Ascending aorta (tissue), 2 donors: ENCODE measurements at regions not wholly inside any gene's neighbourhood (a gene's known extent, or its start where the extent isn't known, plus 50 kb on each side); places are given as distances from the start of the nearest gene placed in this dataset.
A peak's percentile ranks its signal among the peaks of the same experiment; 100 is the strongest.

ENCODE experiments used
- DNase-seq, 2 donors: peaks; one replicate each; pipeline ENCODE4 v3.0.0-alpha.2; 2019; ENCODE audit warnings: low spot score in 2 of 2
- H3K27ac ChIP-seq, 2 donors: fragments of 200-600 bp; sonication (generic); one replicate each; pipeline ENCODE4 v1.5.1; 2016 to 2017; ENCODE audit warnings: mild to moderate bottlenecking in 1 of 2
- H3K27me3 ChIP-seq: fragments of 200-600 bp; sonication (generic); one replicate; pipeline ENCODE4 v1.5.1; 2017
- H3K36me3 ChIP-seq, 2 donors: fragments of 200-600 bp; sonication (generic); one replicate each; pipeline ENCODE4 v1.5.1; 2016
- H3K4me1 ChIP-seq, 2 donors: fragments of 200-600 bp; sonication (generic); one replicate each; pipeline ENCODE4 v1.5.1; 2016 to 2017; ENCODE audit warnings: mild to moderate bottlenecking in 1 of 2
- H3K4me3 ChIP-seq, 2 donors: fragments of 200-600 bp; sonication (generic); one replicate each; pipeline ENCODE4 v1.5.1; 2016 to 2017; ENCODE audit warnings: mild to moderate bottlenecking in 1 of 2
- H3K9me3 ChIP-seq, 2 donors: fragments of 200-600 bp; sonication (generic); one replicate each; pipeline ENCODE4 v1.5.1; 2016
- intact Hi-C: fragments of 100-400 bp; cut with DNase I; formaldehyde crosslinking; loops from one replicate; pipeline ENCODE4 v1.15.1; 2023
- TF ChIP-seq, protein P1 (sequence below), 3 experiments: fragments of 200-600 bp in 2 of 3; fragments of 450-650 bp in 1 of 3; sonication (generic) in 2 of 3; IDR thresholded peaks; one replicate each; pipeline ENCODE4 v1.5.1; 2016 to 2019; ENCODE audit warnings: antibody characterized with exemption in 3 of 3, mild to moderate bottlenecking in 1 of 3, moderate library complexity in 1 of 3

DNA sequence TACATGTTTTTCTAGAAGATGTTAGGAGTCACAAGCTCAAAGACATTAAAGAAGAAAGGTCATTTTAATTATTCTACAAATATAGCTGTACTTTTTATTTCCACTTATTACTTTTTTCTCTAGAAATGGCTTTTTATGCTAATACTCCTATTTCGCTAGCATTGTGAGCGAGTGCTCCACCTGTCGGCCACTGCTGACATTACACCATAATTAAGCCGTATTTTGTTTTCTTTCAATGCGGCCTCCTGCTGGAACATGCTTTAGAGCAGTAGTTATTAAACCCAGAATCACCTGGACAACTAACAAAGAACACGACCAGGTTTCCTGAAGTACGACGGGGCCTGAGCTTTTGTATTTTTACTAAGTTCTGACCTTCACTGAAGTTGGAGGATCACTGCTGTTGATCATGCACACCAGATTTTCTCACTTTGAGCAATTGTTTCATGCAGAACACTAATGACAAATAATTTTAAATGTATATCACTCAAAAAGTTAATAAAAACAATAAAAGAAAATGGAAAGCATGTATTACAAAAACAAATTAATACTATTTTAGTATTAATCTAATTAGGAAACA is 74.1 kb upstream of the PAK5 start:
- DNase-seq: peak in 1 of 2 donors; percentile 68
- H3K27me3 ChIP-seq: no peaks in the 10 kb centered on the region
- no peak overlapping the region for H3K27ac ChIP-seq
- H3K36me3 ChIP-seq: no peaks in the 10 kb centered on the region
- TF ChIP-seq, protein P1, sequence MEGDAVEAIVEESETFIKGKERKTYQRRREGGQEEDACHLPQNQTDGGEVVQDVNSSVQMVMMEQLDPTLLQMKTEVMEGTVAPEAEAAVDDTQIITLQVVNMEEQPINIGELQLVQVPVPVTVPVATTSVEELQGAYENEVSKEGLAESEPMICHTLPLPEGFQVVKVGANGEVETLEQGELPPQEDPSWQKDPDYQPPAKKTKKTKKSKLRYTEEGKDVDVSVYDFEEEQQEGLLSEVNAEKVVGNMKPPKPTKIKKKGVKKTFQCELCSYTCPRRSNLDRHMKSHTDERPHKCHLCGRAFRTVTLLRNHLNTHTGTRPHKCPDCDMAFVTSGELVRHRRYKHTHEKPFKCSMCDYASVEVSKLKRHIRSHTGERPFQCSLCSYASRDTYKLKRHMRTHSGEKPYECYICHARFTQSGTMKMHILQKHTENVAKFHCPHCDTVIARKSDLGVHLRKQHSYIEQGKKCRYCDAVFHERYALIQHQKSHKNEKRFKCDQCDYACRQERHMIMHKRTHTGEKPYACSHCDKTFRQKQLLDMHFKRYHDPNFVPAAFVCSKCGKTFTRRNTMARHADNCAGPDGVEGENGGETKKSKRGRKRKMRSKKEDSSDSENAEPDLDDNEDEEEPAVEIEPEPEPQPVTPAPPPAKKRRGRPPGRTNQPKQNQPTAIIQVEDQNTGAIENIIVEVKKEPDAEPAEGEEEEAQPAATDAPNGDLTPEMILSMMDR (IDR thresholded peaks at IDR 0.05): peak; percentile 37 to 81 (median 74)
- H3K4me1 ChIP-seq: no peaks in the 10 kb centered on the region
- H3K9me3 ChIP-seq: no peaks in the 10 kb centered on the region
- intact Hi-C loops: loop anchor here (1.0 to 10.0 kb wide), 2 partner anchors 296 to 508 kb away; no protein-coding TSS in a partner anchor
- H3K4me3 ChIP-seq: no peak overlapping the region

DNA sequence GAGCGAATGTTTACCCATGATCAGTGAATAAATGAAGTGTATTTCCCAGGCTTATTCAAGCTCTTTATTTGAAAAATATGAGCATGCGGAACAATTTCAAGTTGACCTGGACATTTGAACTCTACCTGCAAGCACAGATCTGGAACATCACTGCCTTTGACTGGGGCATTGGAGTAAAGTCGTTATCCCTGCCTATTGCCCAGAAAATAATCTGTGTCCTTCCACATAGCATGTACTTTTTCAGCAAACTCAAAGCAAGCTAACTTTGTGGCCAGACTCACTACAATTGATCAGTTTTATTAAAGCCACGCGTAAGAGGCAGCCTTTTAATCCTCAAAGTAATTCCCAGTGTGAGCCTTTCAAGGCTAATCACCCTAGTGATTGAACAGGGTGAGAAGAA is 73.4 kb upstream of the PAK5 start:
- Histone ChIP-seq H3K9me3 (no peaks in the 10 kb centered on the region), H3K27ac (no peak overlapping the region), H3K27me3 (no peaks in the 10 kb centered on the region), H3K4me3 (no peak overlapping the region), H3K4me1 (no peaks in the 10 kb centered on the region), H3K36me3 (no peaks in the 10 kb centered on the region)
- intact Hi-C loops: loop anchor here (1.0 to 10.0 kb wide), 2 partner anchors 295 to 507 kb away; no protein-coding TSS in a partner anchor
- DNase-seq: no peak
- TF ChIP-seq, protein P1 (IDR thresholded peaks at IDR 0.05): no peak

DNA sequence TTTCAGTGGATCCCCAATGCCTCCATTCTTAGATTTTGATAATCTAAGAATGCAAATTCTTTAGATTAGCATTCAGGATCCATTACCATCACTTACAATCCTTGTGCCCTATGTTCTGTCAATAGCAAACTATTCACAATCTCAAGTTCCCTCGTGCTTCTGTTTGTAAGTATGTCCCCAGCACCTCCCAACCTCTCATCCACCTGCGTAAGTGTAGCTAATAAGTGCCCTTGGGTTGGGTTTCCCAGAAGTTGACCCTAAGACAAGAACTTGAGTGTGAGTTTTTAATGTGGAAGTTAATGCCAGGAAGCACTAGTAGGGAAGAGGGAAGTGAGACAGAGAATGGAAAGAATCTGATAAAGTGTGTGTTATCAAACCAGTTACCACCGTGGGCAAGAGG is 72.6 kb upstream of the PAK5 start:
- intact Hi-C loops: loop anchor here (10.0 kb wide), 1 partner anchor 507 kb away; no protein-coding TSS in a partner anchor
- Histone ChIP-seq H3K36me3 (no peaks in the 10 kb centered on the region), H3K9me3 (no peaks in the 10 kb centered on the region), H3K27me3 (no peaks in the 10 kb centered on the region), H3K4me3 (no peak overlapping the region), H3K4me1 (no peaks in the 10 kb centered on the region), H3K27ac (no peak overlapping the region)
- no peak for DNase-seq
- TF ChIP-seq, protein P1 (IDR thresholded peaks at IDR 0.05): no peak

DNA sequence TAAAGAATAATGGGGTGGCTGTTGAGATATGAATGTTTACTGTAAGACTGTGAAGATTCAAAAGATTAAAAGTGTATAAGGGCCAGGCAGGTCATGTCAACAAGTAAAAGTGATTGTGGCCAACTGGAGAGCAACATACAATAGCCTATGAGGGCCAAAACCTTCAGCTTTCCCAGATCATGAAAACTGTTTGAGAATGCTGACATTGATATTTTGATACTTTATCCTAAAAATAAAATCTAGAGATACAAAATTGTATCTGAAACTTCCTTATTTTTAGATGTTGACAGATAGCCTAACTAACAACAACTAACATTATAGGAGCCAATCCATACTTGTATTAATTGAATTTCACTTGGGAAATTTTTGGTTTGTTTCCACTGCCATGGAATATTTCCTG is 70.3 kb upstream of the PAK5 start:
- Histone ChIP-seq H3K4me1 (no peaks in the 10 kb centered on the region), H3K4me3 (no peak overlapping the region), H3K36me3 (no peaks in the 10 kb centered on the region), H3K27ac (no peak overlapping the region), H3K9me3 (no peaks in the 10 kb centered on the region), H3K27me3 (no peaks in the 10 kb centered on the region)
- DNase-seq: no peak
- TF ChIP-seq, protein P1 (IDR thresholded peaks at IDR 0.05): no peak
- intact Hi-C loops: no loop called here

DNA sequence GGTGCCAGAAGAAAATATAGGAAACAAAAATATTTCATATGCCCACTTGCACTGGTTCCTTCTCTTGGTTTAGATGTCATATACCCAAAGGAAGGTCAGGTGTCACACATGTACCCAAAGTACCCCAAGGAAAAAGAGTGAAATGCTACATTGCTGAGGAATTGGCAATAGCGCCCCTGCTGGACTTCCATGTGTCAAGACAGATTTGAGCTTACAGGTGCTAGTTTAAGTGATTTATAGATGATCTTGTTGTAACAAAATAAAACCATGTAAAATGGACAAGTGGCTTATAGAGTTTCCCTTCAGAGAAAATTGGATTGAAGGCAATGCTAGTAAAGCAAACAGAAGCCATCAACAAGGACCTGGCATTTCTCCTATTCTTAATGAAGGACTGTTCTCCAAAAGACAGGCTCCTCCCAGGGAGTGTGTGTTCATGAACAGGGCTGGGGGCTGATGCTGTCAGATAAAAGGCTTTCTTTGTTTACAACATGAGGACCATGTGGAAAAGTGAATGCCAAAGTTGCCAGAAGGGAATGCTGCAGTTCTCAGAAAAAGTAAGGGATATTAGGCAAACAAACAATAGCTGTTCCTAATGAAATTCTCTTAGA is 64.3 kb upstream of the PAK5 start:
- Histone ChIP-seq H3K4me3 (no peak overlapping the region), H3K9me3 (no peaks in the 10 kb centered on the region), H3K4me1 (no peaks in the 10 kb centered on the region), H3K36me3 (no peaks in the 10 kb centered on the region), H3K27ac (no peak overlapping the region), H3K27me3 (no peaks in the 10 kb centered on the region)
- no peak for DNase-seq
- intact Hi-C loops: no loop called here
- TF ChIP-seq, protein P1 (IDR thresholded peaks at IDR 0.05): no peak
